ENCODE measurements at regions not wholly inside any gene's neighbourhood (a gene's known extent, or its start where the extent isn't known, plus 50 kb on each side); places are given as distances from the start of the nearest gene placed in this dataset.

DNA sequence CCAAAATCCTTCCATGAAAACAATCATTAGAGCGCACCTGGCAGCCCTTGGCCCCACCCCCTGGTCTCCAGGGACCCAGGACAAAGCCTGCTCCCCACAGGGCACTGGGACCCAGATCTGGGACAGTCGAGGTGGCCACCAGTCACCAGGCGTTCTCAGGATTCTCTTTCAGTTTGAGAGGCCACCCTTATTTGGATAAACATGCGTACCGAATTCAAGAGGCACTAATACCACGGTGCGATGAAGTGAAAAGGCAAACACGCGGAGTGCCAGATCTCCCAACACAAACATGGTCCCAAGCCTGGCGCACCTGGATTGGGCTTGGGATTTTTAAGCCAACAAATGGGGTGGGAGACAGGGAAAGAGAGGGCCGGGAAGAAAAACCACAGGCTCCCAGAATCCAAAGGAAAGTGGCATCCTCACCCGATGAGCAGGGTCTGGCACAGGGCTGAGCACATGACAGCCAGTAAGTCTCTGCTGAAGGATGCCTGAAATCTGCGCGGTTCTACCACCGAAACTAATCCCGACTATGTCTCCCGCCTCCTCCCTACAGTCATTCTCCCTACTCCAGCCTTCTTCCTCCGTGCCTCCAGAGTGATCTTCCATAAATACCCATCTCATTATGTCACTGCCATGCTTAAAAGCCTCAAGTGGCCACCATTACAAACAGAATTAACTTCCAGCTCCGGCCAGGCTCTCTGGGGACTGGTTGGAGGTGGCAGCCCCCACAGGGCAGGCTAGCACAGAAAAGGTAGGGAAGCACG lies 60.9 kb upstream of the KLHL29 start:
- H3K27me3 Mint-ChIP-seq: peaks cover 26 to 51% (median 44%) of the 10 kb centered on the region in 5 donors
- no peak overlapping the region for H3K27ac Mint-ChIP-seq
- POLR2A ChIA-PET: no interaction called here
- no peaks in the 10 kb centered on the region for H3K36me3 Mint-ChIP-seq
- no peak for ATAC-seq
- no peak for DNase-seq
- H3K9me3 Mint-ChIP-seq: peaks cover 0 to 2% (median 0%) of the 10 kb centered on the region in 9 donors
- peaks cover 0 to 1% (median 0%) of the 10 kb centered on the region in 4 donors for H3K4me1 Mint-ChIP-seq
- H3K4me3 Mint-ChIP-seq: no peak overlapping the region

GRCh38 chr2:23326330-23326729 lies 58.6 kb upstream of the KLHL29 start:
- H3K27ac Mint-ChIP-seq: no peak overlapping the region
- ATAC-seq: no peak
- H3K4me3 Mint-ChIP-seq: no peak overlapping the region

GRCh38 chr2:23327416-23327815 lies 57.6 kb upstream of the KLHL29 start:
- peaks cover 0 to 1% (median 0%) of the 10 kb centered on the region in 4 donors for H3K4me1 Mint-ChIP-seq
- H3K9me3 Mint-ChIP-seq: no peaks in the 10 kb centered on the region
- ATAC-seq (no peak), DNase-seq (no peak)
- no peak overlapping the region for H3K4me3 Mint-ChIP-seq
- H3K36me3 Mint-ChIP-seq: no peaks in the 10 kb centered on the region
- H3K27me3 Mint-ChIP-seq: peaks cover 6 to 47% (median 36%) of the 10 kb centered on the region in 5 donors
- POLR2A ChIA-PET: no interaction called here
- H3K27ac Mint-ChIP-seq: no peak overlapping the region

More at GRCh38 chr2:23326330-23326729, 58.6 kb upstream of the KLHL29 start:
- DNase-seq: no peak
- H3K9me3 Mint-ChIP-seq: peaks cover 0 to 2% (median 0%) of the 10 kb centered on the region in 9 donors
- H3K4me1 Mint-ChIP-seq: peaks cover 0 to 1% (median 0%) of the 10 kb centered on the region in 4 donors
- POLR2A ChIA-PET: no interaction called here
- H3K36me3 Mint-ChIP-seq: no peaks in the 10 kb centered on the region
- peaks cover 14 to 47% (median 41%) of the 10 kb centered on the region in 5 donors for H3K27me3 Mint-ChIP-seq

- Mint-ChIP-seq H3K9me3 (no peaks in the 10 kb centered on the region), H3K36me3 (no peaks in the 10 kb centered on the region), H3K27ac (no peak overlapping the region), H3K4me3 (no peak overlapping the region), H3K4me1 (peaks cover 0 to 1% (median 0%) of the 10 kb centered on the region in 4 donors), H3K27me3 (peaks cover 6 to 44% (median 33%) of the 10 kb centered on the region in 5 donors)
- POLR2A ChIA-PET: no interaction called here
- no peak for DNase-seq
- ATAC-seq: no peak
Measured at GRCh38 chr2:23327887-23328286, 57.1 kb upstream of the KLHL29 start.

GRCh38 chr2:23330214-23330613 lies 54.8 kb upstream of the KLHL29 start:
- Mint-ChIP-seq H3K27ac (no peak overlapping the region), H3K27me3 (peaks cover 7 to 44% (median 27%) of the 10 kb centered on the region in 5 donors), H3K9me3 (no peaks in the 10 kb centered on the region), H3K4me3 (no peak overlapping the region), H3K36me3 (no peaks in the 10 kb centered on the region), H3K4me1 (peaks cover 0 to 3% (median 0%) of the 10 kb centered on the region in 4 donors)
- ATAC-seq (peak in 1 of 2 donors; percentile 36), DNase-seq (peak in 1 of 10 donors; percentile 5)
- POLR2A ChIA-PET: no interaction called here
